HEK293 (cell line): ENCODE measurements at regions not wholly inside any gene's neighbourhood (a gene's known extent, or its start where the extent isn't known, plus 50 kb on each side); places are given as distances from the start of the nearest gene placed in this dataset.

Source experiments
- KLF10 ChIP-seq: fragments of 450-650 bp; IDR thresholded peaks from 2 replicates; pipeline ENCODE4 v1.5.1; 2018; ENCODE audit warnings: missing biosample characterization, mild to moderate bottlenecking, missing genetic modification characterization
- KLF7 ChIP-seq: fragments of 450-650 bp; formaldehyde crosslinking; IDR thresholded peaks from 2 replicates; pipeline ENCODE4 v1.5.1; 2016; ENCODE audit warnings: missing biosample characterization, missing genetic modification characterization, borderline replicate concordance
- ZBTB10 ChIP-seq: fragments of 450-650 bp; formaldehyde crosslinking; IDR thresholded peaks from 2 replicates; pipeline ENCODE4 v1.5.1; 2016; ENCODE audit warnings: missing biosample characterization, missing genetic modification characterization
- ZNF112 ChIP-seq: fragments of 450-650 bp; formaldehyde crosslinking; IDR thresholded peaks from 2 replicates; pipeline ENCODE4 v1.5.0; 2017; ENCODE audit warnings: missing biosample characterization, missing genetic modification characterization
- ZNF521 ChIP-seq: fragments of 450-650 bp; formaldehyde crosslinking; IDR thresholded peaks from 2 replicates; pipeline ENCODE4 v1.5.1; 2017; ENCODE audit warnings: missing biosample characterization, mild to moderate bottlenecking, missing genetic modification characterization
- ZNF600 ChIP-seq: fragments of 450-650 bp; formaldehyde crosslinking; IDR thresholded peaks from 2 replicates; pipeline ENCODE4 v1.5.1; 2016; ENCODE audit warnings: missing biosample characterization, missing genetic modification characterization
- ZNF629 ChIP-seq: fragments of 450-650 bp; formaldehyde crosslinking; IDR thresholded peaks from 2 replicates; pipeline ENCODE4 v1.5.1; 2017; ENCODE audit warnings: missing biosample characterization, missing genetic modification characterization
- ZNF639 ChIP-seq: fragments of 450-650 bp; formaldehyde crosslinking; IDR thresholded peaks from 2 replicates; pipeline ENCODE4 v1.5.1; 2016; ENCODE audit warnings: missing biosample characterization, missing genetic modification characterization
- ZNF776 ChIP-seq: fragments of 450-650 bp; formaldehyde crosslinking; IDR thresholded peaks from 2 replicates; pipeline ENCODE4 v1.5.0; 2017; ENCODE audit warnings: missing biosample characterization, missing genetic modification characterization, borderline replicate concordance
- ZNF777 ChIP-seq: fragments of 450-650 bp; formaldehyde crosslinking; IDR thresholded peaks from 2 replicates; pipeline ENCODE4 v1.5.1; 2017; ENCODE audit warnings: missing biosample characterization, missing genetic modification characterization, borderline replicate concordance
- TF ChIP-seq, protein P1 (sequence below): fragments of 450-650 bp; formaldehyde crosslinking; IDR thresholded peaks from 2 replicates; pipeline ENCODE4 v1.5.1; 2016; ENCODE audit warnings: missing biosample characterization, missing genetic modification characterization
- TF ChIP-seq, protein P2 (sequence below): fragments of 450-650 bp; formaldehyde crosslinking; IDR thresholded peaks from 2 replicates; pipeline ENCODE4 v1.5.1; 2016; ENCODE audit warnings: missing biosample characterization, missing genetic modification characterization

- TF ChIP-seq ZNF521 (tag by site-specific recombination), result no peak
- TF ChIP-seq, protein P1, sequence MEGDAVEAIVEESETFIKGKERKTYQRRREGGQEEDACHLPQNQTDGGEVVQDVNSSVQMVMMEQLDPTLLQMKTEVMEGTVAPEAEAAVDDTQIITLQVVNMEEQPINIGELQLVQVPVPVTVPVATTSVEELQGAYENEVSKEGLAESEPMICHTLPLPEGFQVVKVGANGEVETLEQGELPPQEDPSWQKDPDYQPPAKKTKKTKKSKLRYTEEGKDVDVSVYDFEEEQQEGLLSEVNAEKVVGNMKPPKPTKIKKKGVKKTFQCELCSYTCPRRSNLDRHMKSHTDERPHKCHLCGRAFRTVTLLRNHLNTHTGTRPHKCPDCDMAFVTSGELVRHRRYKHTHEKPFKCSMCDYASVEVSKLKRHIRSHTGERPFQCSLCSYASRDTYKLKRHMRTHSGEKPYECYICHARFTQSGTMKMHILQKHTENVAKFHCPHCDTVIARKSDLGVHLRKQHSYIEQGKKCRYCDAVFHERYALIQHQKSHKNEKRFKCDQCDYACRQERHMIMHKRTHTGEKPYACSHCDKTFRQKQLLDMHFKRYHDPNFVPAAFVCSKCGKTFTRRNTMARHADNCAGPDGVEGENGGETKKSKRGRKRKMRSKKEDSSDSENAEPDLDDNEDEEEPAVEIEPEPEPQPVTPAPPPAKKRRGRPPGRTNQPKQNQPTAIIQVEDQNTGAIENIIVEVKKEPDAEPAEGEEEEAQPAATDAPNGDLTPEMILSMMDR (tag by site-specific recombination), result no peak
- no peak for TF ChIP-seq KLF10 (tag by site-specific recombination)
- TF ChIP-seq, protein P2, sequence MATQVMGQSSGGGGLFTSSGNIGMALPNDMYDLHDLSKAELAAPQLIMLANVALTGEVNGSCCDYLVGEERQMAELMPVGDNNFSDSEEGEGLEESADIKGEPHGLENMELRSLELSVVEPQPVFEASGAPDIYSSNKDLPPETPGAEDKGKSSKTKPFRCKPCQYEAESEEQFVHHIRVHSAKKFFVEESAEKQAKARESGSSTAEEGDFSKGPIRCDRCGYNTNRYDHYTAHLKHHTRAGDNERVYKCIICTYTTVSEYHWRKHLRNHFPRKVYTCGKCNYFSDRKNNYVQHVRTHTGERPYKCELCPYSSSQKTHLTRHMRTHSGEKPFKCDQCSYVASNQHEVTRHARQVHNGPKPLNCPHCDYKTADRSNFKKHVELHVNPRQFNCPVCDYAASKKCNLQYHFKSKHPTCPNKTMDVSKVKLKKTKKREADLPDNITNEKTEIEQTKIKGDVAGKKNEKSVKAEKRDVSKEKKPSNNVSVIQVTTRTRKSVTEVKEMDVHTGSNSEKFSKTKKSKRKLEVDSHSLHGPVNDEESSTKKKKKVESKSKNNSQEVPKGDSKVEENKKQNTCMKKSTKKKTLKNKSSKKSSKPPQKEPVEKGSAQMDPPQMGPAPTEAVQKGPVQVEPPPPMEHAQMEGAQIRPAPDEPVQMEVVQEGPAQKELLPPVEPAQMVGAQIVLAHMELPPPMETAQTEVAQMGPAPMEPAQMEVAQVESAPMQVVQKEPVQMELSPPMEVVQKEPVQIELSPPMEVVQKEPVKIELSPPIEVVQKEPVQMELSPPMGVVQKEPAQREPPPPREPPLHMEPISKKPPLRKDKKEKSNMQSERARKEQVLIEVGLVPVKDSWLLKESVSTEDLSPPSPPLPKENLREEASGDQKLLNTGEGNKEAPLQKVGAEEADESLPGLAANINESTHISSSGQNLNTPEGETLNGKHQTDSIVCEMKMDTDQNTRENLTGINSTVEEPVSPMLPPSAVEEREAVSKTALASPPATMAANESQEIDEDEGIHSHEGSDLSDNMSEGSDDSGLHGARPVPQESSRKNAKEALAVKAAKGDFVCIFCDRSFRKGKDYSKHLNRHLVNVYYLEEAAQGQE, result no peak
- no peak for TF ChIP-seq ZNF629 (tag by site-specific recombination)
- no peak for TF ChIP-seq ZNF639 (tag by site-specific recombination)
- no peak for TF ChIP-seq KLF7 (tag by site-specific recombination)
- no peak for TF ChIP-seq ZNF600
- no peak for TF ChIP-seq ZNF777 (tag by site-specific recombination)
- TF ChIP-seq ZBTB10, result no peak
- TF ChIP-seq ZNF112 (tag by site-specific recombination), result no peak
- no peak for TF ChIP-seq ZNF776 (tag by site-specific recombination)
These were observed 366.1 kb upstream of the GOLIM4 start for GRCh38 chr3:168461793-168462192.
